HG03521 (cell line): ENCODE measurements at regions not wholly inside any gene's neighbourhood (a gene's known extent, or its start where the extent isn't known, plus 50 kb on each side); places are given as distances from the start of the nearest gene placed in this dataset.
A peak's percentile ranks its signal among the peaks of the same experiment; 100 is the strongest.

Experiments used
- ATAC-seq: cut with Tn5 transposase; IDR thresholded peaks from one replicate; pipeline ENCODE4 v1.9.1; 2021; ENCODE audit warnings: mild to moderate bottlenecking, moderate library complexity; ENCODE audit not compliant: unreplicated experiment

- ATAC-seq = no peak
Observed at GRCh38 chr11:112570333-112570732, 309.7 kb upstream of the PLET1 start.

- no peak for ATAC-seq
Observed at GRCh38 chr11:112579282-112579681, 318.6 kb upstream of the PLET1 start.

- ATAC-seq = no peak
Observed at GRCh38 chr11:112580864-112581263, 320.2 kb upstream of the PLET1 start.

- ATAC-seq = no peak
Observed at GRCh38 chr11:112581747-112582146, 321.1 kb upstream of the PLET1 start.

GRCh38 chr11:112582366-112582765 is 321.7 kb upstream of the PLET1 start:
- no peak for ATAC-seq

- ATAC-seq = peak; percentile 80
Observed at GRCh38 chr11:112583261-112583893, 322.7 kb upstream of the PLET1 start.

- ATAC-seq = no peak
Observed at GRCh38 chr11:112584672-112585071, 324.0 kb upstream of the PLET1 start.

GRCh38 chr11:112587664-112588063 is 327.0 kb upstream of the PLET1 start:
- no peak for ATAC-seq

GRCh38 chr11:112588252-112588694 is 327.6 kb upstream of the PLET1 start:
- ATAC-seq = no peak

- no peak for ATAC-seq
Observed at GRCh38 chr11:112589155-112589554, 328.5 kb upstream of the PLET1 start.

- no peak for ATAC-seq
Observed at GRCh38 chr11:112590764-112591163, 330.1 kb upstream of the PLET1 start.

GRCh38 chr11:112593440-112593839 is 332.8 kb upstream of the PLET1 start:
- no peak for ATAC-seq

- ATAC-seq = no peak
Observed at GRCh38 chr11:112596324-112596723, 335.7 kb upstream of the PLET1 start.

- no peak for ATAC-seq
Observed at GRCh38 chr11:112597286-112597790, 336.7 kb upstream of the PLET1 start.

GRCh38 chr11:112599265-112599664 is 338.6 kb upstream of the PLET1 start:
- ATAC-seq = no peak

- ATAC-seq = no peak
Observed at GRCh38 chr11:112599856-112600533, 339.3 kb upstream of the PLET1 start.

- ATAC-seq = no peak
Observed at GRCh38 chr11:112605093-112605666, 344.5 kb upstream of the PLET1 start.

- no peak for ATAC-seq
Observed at GRCh38 chr11:112606656-112607055, 346.0 kb upstream of the PLET1 start.

- ATAC-seq = no peak
Observed at GRCh38 chr11:112608509-112608908, 347.8 kb upstream of the PLET1 start.

GRCh38 chr11:112610494-112610893 is 349.8 kb upstream of the PLET1 start:
- ATAC-seq = no peak

GRCh38 chr11:112610996-112611750 is 350.0 kb upstream of the NCAM1 start:
- no peak for ATAC-seq
